GM12891 (cell line): ENCODE measurements at regions not wholly inside any gene's neighbourhood (a gene's known extent, or its start where the extent isn't known, plus 50 kb on each side); places are given as distances from the start of the nearest gene placed in this dataset.
"Not testable (repeated sequence)": the region's sequence is repeated elsewhere in the genome, so short reads cannot be mapped to it uniquely, and the experiment has no call there.

Experiments used
- DNase-seq: peaks from one replicate; pipeline ENCODE4 v3.0.0; 2011; ENCODE audit warnings: low spot score; ENCODE audit not compliant: insufficient read length
- FAIRE-seq: peaks from 2 replicates; lab custom pipeline; 2011; peaks lifted over from hg19 to GRCh38; lab: Jason Lieb, UNC
- PAX5 ChIP-seq: IDR thresholded peaks from 2 replicates; pipeline ENCODE4 v1.6.1; 2011; ENCODE audit warnings: low read length, moderate library complexity, mild to moderate bottlenecking; ENCODE audit not compliant: insufficient read depth, severe bottlenecking
- POLR2A ChIP-seq: IDR thresholded peaks from 2 replicates; pipeline ENCODE4 v1.6.1; 2011; ENCODE audit warnings: low read depth, low read length, control low read depth
- POLR2AphosphoS5 ChIP-seq: IDR thresholded peaks from 2 replicates; pipeline ENCODE4 v1.6.1; 2011; ENCODE audit warnings: low read depth, low read length, control low read depth
- POU2F2 ChIP-seq: IDR thresholded peaks from 2 replicates; pipeline ENCODE4 v1.6.1; 2011; ENCODE audit warnings: low read depth, mild to moderate bottlenecking, control low read depth, low read length, moderate library complexity
- SPI1 ChIP-seq: IDR thresholded peaks from 2 replicates; pipeline ENCODE4 v1.6.1; 2011; ENCODE audit warnings: low read depth, low read length, control low read depth
- TAF1 ChIP-seq: IDR thresholded peaks from 2 replicates; pipeline ENCODE4 v1.6.1; 2011; ENCODE audit warnings: low read depth, low read length, control low read depth

- FAIRE-seq: no peak
Observed at GRCh38 chr7:16267953-16268820, 153.2 kb downstream of the CRPPA start.

GRCh38 chr7:16266877-16267276, 154.5 kb downstream of the CRPPA start:
- DNase-seq: no peak
- TF ChIP-seq POU2F2 (no peak), POLR2AphosphoS5 (no peak), TAF1 (no peak), PAX5 (no peak), POLR2A (no peak), SPI1 (no peak)
- no peak for FAIRE-seq

More at GRCh38 chr7:16267953-16268820, 153.2 kb downstream of the CRPPA start:
- no peak for DNase-seq
- TF ChIP-seq TAF1 (no peak), POLR2A (no peak), POU2F2 (no peak), SPI1 (no peak), POLR2AphosphoS5 (no peak), PAX5 (no peak)

- FAIRE-seq, DNase-seq: not testable (repeated sequence)
Observed at GRCh38 chr7:16266470-16266869, 154.9 kb downstream of the CRPPA start.

GRCh38 chr7:16265863-16266458, 155.4 kb downstream of the CRPPA start:
- TF ChIP-seq PAX5: no peak
- no peak for TF ChIP-seq POLR2AphosphoS5
- TF ChIP-seq SPI1: no peak
- no peak for TF ChIP-seq POU2F2
- no peak for TF ChIP-seq TAF1
- TF ChIP-seq POLR2A: no peak
- FAIRE-seq (no peak), DNase-seq (no peak)

GRCh38 chr7:16264823-16265804, 156.2 kb downstream of the CRPPA start:
- DNase-seq: no peak
- FAIRE-seq: no peak
- no peak for TF ChIP-seq TAF1
- no peak for TF ChIP-seq POLR2AphosphoS5
- TF ChIP-seq PAX5: no peak
- no peak for TF ChIP-seq POU2F2
- no peak for TF ChIP-seq POLR2A
- TF ChIP-seq SPI1: no peak

GRCh38 chr7:16264036-16264819, 157.1 kb downstream of the CRPPA start:
- FAIRE-seq: no peak
- TF ChIP-seq POLR2A (no peak), SPI1 (no peak), POU2F2 (no peak), POLR2AphosphoS5 (no peak)
- no peak for DNase-seq

- not testable (repeated sequence) for FAIRE-seq, DNase-seq
Observed at GRCh38 chr7:16263377-16263776, 158.0 kb downstream of the CRPPA start.

GRCh38 chr7:16261654-16262053, 159.7 kb downstream of the CRPPA start:
- TF ChIP-seq TAF1 (no peak), POLR2A (no peak), POU2F2 (no peak), POLR2AphosphoS5 (no peak), PAX5 (no peak), SPI1 (no peak)
- no peak for FAIRE-seq
- no peak for DNase-seq

- FAIRE-seq: no peak
- TF ChIP-seq POLR2A (no peak), SPI1 (no peak), TAF1 (no peak), POU2F2 (no peak), PAX5 (no peak)
- DNase-seq: no peak
Observed at GRCh38 chr7:16261100-16261499, 160.2 kb downstream of the CRPPA start.
